Nephron progenitor cell (in vitro differentiated cells): ENCODE measurements at regions not wholly inside any gene's neighbourhood (a gene's known extent, or its start where the extent isn't known, plus 50 kb on each side); places are given as distances from the start of the nearest gene placed in this dataset.

Experiments used
- DNase-seq: peaks from one replicate; pipeline ENCODE4 v3.0.0; 2021
- H3K27ac Mint-ChIP-seq: 2 replicates; pipeline ENCODE4 v1.8.0; 2021; ENCODE audit warnings: mild to moderate bottlenecking, moderate library complexity, mixed read lengths
- H3K27me3 Mint-ChIP-seq: 2 replicates; pipeline ENCODE4 v1.8.0; 2021; ENCODE audit warnings: mild to moderate bottlenecking, low read depth, mixed read lengths; ENCODE audit not compliant: poor library complexity
- H3K36me3 Mint-ChIP-seq: 2 replicates; pipeline ENCODE4 v1.8.0; 2021; ENCODE audit warnings: low read depth, mixed read lengths
- H3K4me1 Mint-ChIP-seq: 2 replicates; pipeline ENCODE4 v1.8.0; 2021; ENCODE audit warnings: mixed read lengths
- H3K4me3 Mint-ChIP-seq: 2 replicates; pipeline ENCODE4 v1.8.0; 2021; ENCODE audit warnings: mild to moderate bottlenecking, moderate library complexity, mixed read lengths
- H3K9me3 Mint-ChIP-seq: 2 replicates; pipeline ENCODE4 v1.8.0; 2021; ENCODE audit warnings: mild to moderate bottlenecking, moderate library complexity, mixed read lengths
- CTCF ChIP-seq: fragments of 200-600 bp; sonication (generic); IDR thresholded peaks from 2 replicates; pipeline ENCODE4 v1.5.0; 2021; ENCODE audit warnings: antibody characterized with exemption

GRCh38 chr5:89011778-89012711 lies 129.1 kb upstream of the MEF2C start:
- no peaks in the 10 kb centered on the region for H3K27me3 Mint-ChIP-seq
- H3K27ac Mint-ChIP-seq: no peak overlapping the region
- DNase-seq: no peak
- no peaks in the 10 kb centered on the region for H3K9me3 Mint-ChIP-seq
- H3K36me3 Mint-ChIP-seq: no peaks in the 10 kb centered on the region
- TF ChIP-seq CTCF: no peak
- H3K4me1 Mint-ChIP-seq: peaks cover 5% of the 10 kb centered on the region
- H3K4me3 Mint-ChIP-seq: no peak overlapping the region

GRCh38 chr5:89010512-89010911 lies 127.5 kb upstream of the MEF2C start:
- TF ChIP-seq CTCF: no peak
- DNase-seq: no peak
- no peaks in the 10 kb centered on the region for H3K9me3 Mint-ChIP-seq
- no peak overlapping the region for H3K4me3 Mint-ChIP-seq
- H3K4me1 Mint-ChIP-seq: no peaks in the 10 kb centered on the region
- no peaks in the 10 kb centered on the region for H3K36me3 Mint-ChIP-seq
- H3K27me3 Mint-ChIP-seq: no peaks in the 10 kb centered on the region
- H3K27ac Mint-ChIP-seq: no peak overlapping the region

GRCh38 chr5:89008291-89008690 lies 125.3 kb upstream of the MEF2C start:
- H3K4me3 Mint-ChIP-seq: no peak overlapping the region
- no peaks in the 10 kb centered on the region for H3K36me3 Mint-ChIP-seq

GRCh38 chr5:89005990-89006389 lies 123.0 kb upstream of the MEF2C start:
- no peak for DNase-seq
- Mint-ChIP-seq H3K4me1 (peaks cover 4% of the 10 kb centered on the region), H3K27me3 (peaks cover 2% of the 10 kb centered on the region), H3K36me3 (no peaks in the 10 kb centered on the region), H3K4me3 (no peak overlapping the region), H3K9me3 (peaks cover 8% of the 10 kb centered on the region), H3K27ac (no peak overlapping the region)
- no peak for TF ChIP-seq CTCF

More at GRCh38 chr5:89008291-89008690, 125.3 kb upstream of the MEF2C start:
- no peak for DNase-seq
- TF ChIP-seq CTCF: no peak
- Mint-ChIP-seq H3K27me3 (peaks cover 2% of the 10 kb centered on the region), H3K27ac (no peak overlapping the region), H3K4me1 (no peaks in the 10 kb centered on the region), H3K9me3 (peaks cover 4% of the 10 kb centered on the region)

- H3K9me3 Mint-ChIP-seq: peaks cover 8% of the 10 kb centered on the region
- no peak for DNase-seq
- no peak overlapping the region for H3K4me3 Mint-ChIP-seq
- no peak for TF ChIP-seq CTCF
- peaks cover 4% of the 10 kb centered on the region for H3K4me1 Mint-ChIP-seq
- H3K27ac Mint-ChIP-seq: no peak overlapping the region
- no peaks in the 10 kb centered on the region for H3K36me3 Mint-ChIP-seq
- H3K27me3 Mint-ChIP-seq: peaks cover 2% of the 10 kb centered on the region
Observed at GRCh38 chr5:89004379-89004778, 121.4 kb upstream of the MEF2C start.
